GM12878 (cell line): ENCODE measurements at regions not wholly inside any gene's neighbourhood (a gene's known extent, or its start where the extent isn't known, plus 50 kb on each side); places are given as distances from the start of the nearest gene placed in this dataset.

ENCODE experiments used
- BCLAF1 ChIP-seq: fragments of 450-650 bp; IDR thresholded peaks from 2 replicates; pipeline ENCODE4 v1.6.1; 2017; ENCODE audit warnings: antibody characterized with exemption, mild to moderate bottlenecking, moderate library complexity
- EZH2 ChIP-seq: IDR thresholded peaks from 2 replicates; pipeline ENCODE4 v1.6.1; 2012; ENCODE audit warnings: low read depth, mild to moderate bottlenecking, control low read depth, inconsistent platforms, low read length, borderline replicate concordance; ENCODE audit not compliant: control insufficient read depth
- FOXK2 ChIP-seq: fragments of 450-650 bp; IDR thresholded peaks from 2 replicates; pipeline ENCODE4 v1.6.1; 2017; ENCODE audit warnings: mild to moderate bottlenecking, moderate library complexity
- GATAD2B ChIP-seq: fragments of 450-650 bp; conservative IDR thresholded peaks from 2 replicates; pipeline ENCODE4 v1.6.1; 2017; ENCODE audit warnings: low read depth, mild to moderate bottlenecking, moderate library complexity
- JUNB ChIP-seq: IDR thresholded peaks from 2 replicates; pipeline ENCODE4 v1.6.1; 2016; ENCODE audit warnings: antibody characterized with exemption, mild to moderate bottlenecking
- MEF2A ChIP-seq: IDR thresholded peaks from 2 replicates; pipeline ENCODE4 v1.6.1; 2011; ENCODE audit warnings: low read depth, mild to moderate bottlenecking, low read length, moderate library complexity; ENCODE audit not compliant: insufficient read depth
- NFXL1 ChIP-seq: fragments of 450-650 bp; IDR thresholded peaks from 2 replicates; pipeline ENCODE4 v1.6.1; 2017; ENCODE audit warnings: antibody characterized with exemption, mild to moderate bottlenecking, borderline replicate concordance
- RAD21 ChIP-seq: IDR thresholded peaks from 2 replicates; pipeline ENCODE4 v1.6.1; 2011; ENCODE audit warnings: mild to moderate bottlenecking, low read depth, low read length, moderate library complexity; ENCODE audit not compliant: insufficient read depth
- SIX5 ChIP-seq: IDR thresholded peaks from 2 replicates; pipeline ENCODE4 v1.6.1; 2011; ENCODE audit warnings: mild to moderate bottlenecking, low read depth, low read length, moderate library complexity; ENCODE audit not compliant: severe bottlenecking
- ZNF24 ChIP-seq: fragments of 450-650 bp; IDR thresholded peaks from 2 replicates; pipeline ENCODE4 v1.6.1; 2017; ENCODE audit warnings: antibody characterized with exemption, mild to moderate bottlenecking
- TF ChIP-seq, protein P1 (sequence below): fragments of 450-650 bp; formaldehyde crosslinking; IDR thresholded peaks from 2 replicates; pipeline ENCODE4 v1.4.0; 2022; ENCODE audit warnings: mild to moderate bottlenecking, moderate library complexity

DNA sequence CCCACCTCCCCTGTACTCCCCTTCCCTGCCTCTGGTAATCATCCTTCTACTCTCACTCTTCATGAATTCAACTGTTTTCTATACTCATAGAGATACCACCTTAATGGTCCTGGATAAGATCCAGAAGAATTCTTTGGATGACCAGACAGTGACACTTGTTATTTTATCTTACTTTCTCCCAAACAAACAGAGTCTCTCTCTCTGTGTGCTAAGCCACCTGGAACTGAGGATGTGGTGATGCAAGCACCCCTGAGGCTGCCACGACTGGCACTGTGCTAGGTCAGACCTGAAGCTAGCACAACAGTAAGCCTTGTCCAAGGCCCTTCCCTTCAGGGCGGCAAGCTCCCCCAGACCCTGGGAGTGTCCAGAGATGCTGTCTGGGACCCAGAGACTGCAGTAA lies 250.2 kb downstream of the C12orf50 start (continued):
- TF ChIP-seq GATAD2B = no peak
- TF ChIP-seq BCLAF1 = no peak
- no peak for TF ChIP-seq EZH2
- TF ChIP-seq JUNB = no peak
- TF ChIP-seq, protein P1, sequence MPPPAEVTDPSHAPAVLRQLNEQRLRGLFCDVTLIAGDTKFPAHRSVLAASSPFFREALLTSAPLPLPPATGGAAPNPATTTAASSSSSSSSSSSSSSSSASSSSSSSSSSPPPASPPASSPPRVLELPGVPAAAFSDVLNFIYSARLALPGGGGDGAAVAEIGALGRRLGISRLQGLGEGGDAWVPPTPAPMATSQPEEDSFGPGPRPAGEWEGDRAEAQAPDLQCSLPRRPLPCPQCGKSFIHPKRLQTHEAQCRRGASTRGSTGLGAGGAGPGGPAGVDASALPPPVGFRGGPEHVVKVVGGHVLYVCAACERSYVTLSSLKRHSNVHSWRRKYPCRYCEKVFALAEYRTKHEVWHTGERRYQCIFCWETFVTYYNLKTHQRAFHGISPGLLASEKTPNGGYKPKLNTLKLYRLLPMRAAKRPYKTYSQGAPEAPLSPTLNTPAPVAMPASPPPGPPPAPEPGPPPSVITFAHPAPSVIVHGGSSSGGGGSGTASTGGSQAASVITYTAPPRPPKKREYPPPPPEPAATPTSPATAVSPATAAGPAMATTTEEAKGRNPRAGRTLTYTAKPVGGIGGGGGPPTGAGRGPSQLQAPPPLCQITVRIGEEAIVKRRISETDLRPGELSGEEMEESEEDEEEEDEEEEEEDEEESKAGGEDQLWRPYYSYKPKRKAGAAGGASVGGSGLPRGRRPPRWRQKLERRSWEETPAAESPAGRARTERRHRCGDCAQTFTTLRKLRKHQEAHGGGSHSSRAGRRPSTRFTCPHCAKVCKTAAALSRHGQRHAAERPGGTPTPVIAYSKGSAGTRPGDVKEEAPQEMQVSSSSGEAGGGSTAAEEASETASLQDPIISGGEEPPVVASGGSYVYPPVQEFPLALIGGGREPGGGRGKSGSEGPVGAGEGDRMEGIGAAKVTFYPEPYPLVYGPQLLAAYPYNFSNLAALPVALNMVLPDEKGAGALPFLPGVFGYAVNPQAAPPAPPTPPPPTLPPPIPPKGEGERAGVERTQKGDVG (CRISPR knock-in tag) = no peak
- TF ChIP-seq SIX5 = no peak
- TF ChIP-seq ZNF24 = no peak
- TF ChIP-seq FOXK2 = no peak
- TF ChIP-seq MEF2A = no peak
- no peak for TF ChIP-seq RAD21
- no peak for TF ChIP-seq NFXL1
